ENCODE measurements at regions not wholly inside any gene's neighbourhood (a gene's known extent, or its start where the extent isn't known, plus 50 kb on each side); places are given as distances from the start of the nearest gene placed in this dataset.

DNA sequence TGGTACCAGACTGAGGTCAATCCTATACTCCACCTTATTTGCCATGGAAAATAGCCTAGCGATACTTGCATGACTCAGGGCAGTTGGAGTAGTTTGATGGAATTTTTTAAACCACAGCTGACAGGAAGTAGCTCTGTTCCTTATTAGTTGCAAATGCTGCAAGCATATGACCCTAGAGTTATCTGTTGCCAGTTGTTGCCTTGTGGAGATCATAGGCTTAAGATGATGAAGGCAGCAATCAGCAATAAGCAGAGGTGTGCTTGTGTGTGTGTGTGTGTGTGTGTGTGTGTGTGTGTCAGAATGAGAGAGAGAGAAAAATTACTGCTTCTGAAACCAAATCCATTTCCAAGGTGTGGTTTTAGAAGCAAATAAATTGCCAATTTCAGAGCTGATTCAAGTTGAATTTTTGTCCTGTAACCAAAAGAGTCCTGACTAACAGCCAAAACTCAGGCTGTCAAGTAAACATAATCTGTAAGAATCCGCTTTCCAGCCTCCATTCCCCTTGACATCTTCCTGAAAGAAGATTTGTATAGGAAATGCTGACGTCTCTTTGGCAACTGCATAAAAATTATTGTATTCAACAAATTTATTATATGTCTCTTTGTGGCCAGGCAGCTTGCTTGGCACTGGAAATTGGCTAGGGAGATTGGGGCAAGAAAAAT lies 141.2 kb downstream of the SERPINI1 start:
- Histone ChIP-seq H3K27me3 (ENCODE audit: control insufficient read depth, insufficient read depth, low read length, poor library complexity, severe bottlenecking) (no peaks in the 10 kb centered on the region), H3K36me3 (ENCODE audit: control insufficient read depth, insufficient read depth, low read length) (no peaks in the 10 kb centered on the region), H3K4me1 (ENCODE audit: control insufficient read depth, insufficient read depth, low read length) (no peaks in the 10 kb centered on the region), H3K9me3 (ENCODE audit: control insufficient read depth, low read length) (no peaks in the 10 kb centered on the region), H3K27ac (ENCODE audit: insufficient read depth, low read depth, low read length, poor library complexity, severe bottlenecking) (no peak overlapping the region), H3K4me3 (ENCODE audit: insufficient read depth, low read depth, low read length) (no peak overlapping the region)
- 92 to 98% methylated on average over 2 of the region's 3 CpGs for WGBS, 2 experiments
